IPS-NIHi7 (cell line): ENCODE measurements at regions not wholly inside any gene's neighbourhood (a gene's known extent, or its start where the extent isn't known, plus 50 kb on each side); places are given as distances from the start of the nearest gene placed in this dataset.
"Not testable (repeated sequence)": the region's sequence is repeated elsewhere in the genome, so short reads cannot be mapped to it uniquely, and the experiment has no call there.

Experiments used
- DNase-seq: peaks from one replicate; pipeline ENCODE4 v3.0.0; 2012; ENCODE audit warnings: mixed read lengths; ENCODE audit errors: extremely low spot score

GRCh38 chr18:22816266-22817176, 116.6 kb upstream of the RBBP8 start:
- no peak for DNase-seq

DNA sequence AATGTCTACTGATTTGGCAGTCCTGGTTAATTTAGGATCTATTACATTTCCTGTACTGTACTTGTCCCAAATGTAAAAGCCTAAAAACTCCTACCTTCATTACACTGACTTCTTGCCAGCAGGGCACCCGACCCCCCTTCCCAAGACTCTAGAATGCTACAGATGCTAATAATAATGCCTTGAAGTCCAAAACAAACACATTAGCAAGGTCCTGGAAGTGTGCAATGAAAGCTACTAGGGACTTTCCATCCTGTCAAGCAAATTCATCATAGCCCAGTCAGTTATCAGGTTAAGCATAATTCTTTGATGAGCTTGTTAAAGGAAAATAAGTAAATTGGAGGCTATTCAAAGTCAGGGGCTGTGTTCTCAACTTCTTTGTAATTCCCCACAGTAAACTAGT, 115.3 kb upstream of the RBBP8 start:
- no peak for DNase-seq

DNA sequence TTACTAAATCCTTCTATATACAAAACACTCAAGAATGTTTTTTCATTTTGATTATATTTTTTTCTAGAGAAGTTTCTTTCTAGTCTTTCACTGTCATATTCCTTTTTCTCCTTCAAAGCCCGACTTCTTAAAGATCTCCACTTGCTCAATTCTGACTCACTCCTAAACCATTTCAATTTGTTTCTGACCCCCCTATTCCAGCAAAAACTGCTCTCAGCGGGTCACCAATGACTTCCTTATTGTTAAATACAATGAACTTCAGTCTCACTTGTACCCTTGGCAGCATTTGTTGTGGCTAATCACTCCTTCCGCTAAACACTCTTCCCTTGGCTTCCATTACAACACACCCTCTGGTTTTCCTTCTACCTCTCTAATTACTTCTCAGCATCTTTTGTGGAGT, 111.1 kb upstream of the RBBP8 start:
- DNase-seq: peak; percentile 32

- DNase-seq: no peak
These were observed 110.2 kb upstream of the RBBP8 start for GRCh38 chr18:22822841-22823508.

- no peak for DNase-seq
These were observed 106.4 kb upstream of the RBBP8 start for GRCh38 chr18:22826726-22827125.

- DNase-seq: no peak
These were observed 105.9 kb upstream of the RBBP8 start for GRCh38 chr18:22827216-22827615.

GRCh38 chr18:22827741-22828140, 105.4 kb upstream of the RBBP8 start:
- no peak for DNase-seq

DNA sequence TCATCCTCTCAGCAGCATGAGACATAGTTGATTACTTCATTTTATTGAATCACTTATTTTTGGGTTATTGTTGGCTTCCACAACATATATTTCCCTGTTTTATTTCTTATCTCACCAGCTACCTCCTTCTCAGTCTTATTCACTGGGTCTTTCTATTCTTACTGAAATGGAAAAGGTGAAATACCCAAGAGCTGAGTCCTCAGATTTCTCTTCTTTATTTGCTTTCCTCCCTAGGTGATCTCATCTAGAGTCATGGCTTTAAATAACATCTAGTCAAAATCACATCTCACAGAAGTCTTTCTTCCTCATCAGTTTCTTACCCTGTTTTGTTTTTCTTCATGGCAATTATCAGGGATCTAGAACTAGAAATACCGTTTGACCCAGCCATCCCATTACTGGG, 105.0 kb upstream of the RBBP8 start:
- no peak for DNase-seq

DNA sequence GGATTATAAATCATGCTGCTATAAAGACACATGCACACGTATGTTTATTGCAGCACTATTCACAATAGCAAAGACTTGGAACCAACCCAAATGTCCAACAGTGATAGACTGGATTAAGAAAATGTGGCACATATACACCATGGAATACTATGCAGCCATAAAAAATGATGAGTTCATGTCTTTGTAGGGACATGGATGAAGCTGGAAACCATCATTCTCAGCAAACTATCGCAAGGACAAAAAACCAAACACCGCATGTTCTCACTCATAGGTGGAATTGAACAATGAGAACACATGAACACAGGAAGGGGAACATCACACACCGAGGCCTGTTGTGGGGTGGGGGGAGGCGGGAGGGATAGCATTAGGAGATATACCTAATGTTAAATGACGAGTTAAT, 104.5 kb upstream of the RBBP8 start:
- not testable (repeated sequence) for DNase-seq

DNA sequence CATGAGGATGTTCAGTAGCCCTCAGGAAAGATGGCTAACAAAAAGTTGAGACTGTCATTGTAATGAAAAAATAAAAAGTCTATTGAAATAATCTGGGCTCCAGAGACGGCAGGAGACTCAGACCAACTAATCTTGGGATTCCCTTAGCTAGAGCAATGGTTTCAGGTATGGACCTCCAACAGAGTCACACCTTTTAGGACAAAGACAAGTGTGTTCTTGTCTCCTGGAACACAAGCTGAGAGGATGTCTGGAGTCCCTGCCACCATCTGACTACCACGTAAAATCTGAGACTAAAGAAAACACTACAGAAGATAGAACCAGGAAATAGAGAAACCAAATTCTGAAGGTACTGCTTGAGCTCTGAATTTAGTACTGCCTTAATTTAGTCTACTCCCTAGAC, 103.3 kb upstream of the RBBP8 start:
- peak; percentile 15 for DNase-seq

DNA sequence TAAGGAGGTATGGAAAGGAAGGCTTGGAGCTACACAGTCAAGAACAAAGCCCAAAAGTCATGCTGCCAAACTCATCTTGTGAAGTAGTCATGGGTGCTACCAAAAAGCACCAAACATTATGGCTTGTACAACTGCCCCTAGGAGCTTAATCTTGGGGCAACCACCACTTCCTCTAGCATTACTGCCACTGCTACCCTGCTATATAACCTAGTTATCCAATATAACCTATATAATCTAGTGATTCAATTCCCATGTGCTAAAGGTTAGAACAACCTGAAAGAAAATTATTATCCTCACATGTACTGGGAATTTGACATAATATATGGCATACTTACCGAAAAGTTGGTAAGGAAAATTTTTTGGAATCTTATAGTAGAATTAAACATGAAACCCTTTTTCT, 102.6 kb upstream of the RBBP8 start:
- no peak for DNase-seq

- no peak for DNase-seq
These were observed 101.7 kb upstream of the RBBP8 start for GRCh38 chr18:22831441-22831904.

- no peak for DNase-seq
These were observed 96.2 kb upstream of the RBBP8 start for GRCh38 chr18:22836932-22837331.

- DNase-seq: no peak
These were observed 94.9 kb upstream of the RBBP8 start for GRCh38 chr18:22838221-22838620.

DNA sequence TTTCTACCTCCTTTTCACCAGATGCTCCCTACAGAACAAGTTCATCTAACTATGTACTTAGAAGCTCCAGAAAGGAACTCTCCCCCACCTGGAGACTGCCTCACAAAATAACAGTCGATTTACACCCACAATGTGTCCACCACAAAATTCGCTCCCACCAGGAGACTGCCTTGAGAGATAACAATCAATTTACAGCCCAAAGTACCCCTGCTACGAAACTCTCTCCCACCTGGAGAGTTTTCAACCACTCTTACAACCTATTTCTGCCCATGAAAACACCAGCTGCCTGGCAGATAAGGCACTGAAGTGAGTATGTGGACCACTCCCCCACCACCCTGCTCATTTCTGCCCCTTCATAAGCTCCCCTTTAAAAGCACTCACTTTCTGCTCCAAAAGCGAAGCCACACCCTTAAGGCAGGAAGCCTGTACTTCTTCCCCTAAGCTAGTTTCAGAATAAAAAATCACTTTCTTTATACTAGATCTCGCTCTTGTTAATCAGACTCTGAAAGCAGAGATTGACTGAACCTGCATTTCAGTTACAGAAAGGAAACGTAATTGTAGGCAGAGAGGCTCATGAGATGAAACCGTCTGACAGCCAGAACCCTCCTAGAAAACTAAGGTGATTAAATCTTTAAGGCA, 94.4 kb upstream of the RBBP8 start:
- no peak for DNase-seq

DNA sequence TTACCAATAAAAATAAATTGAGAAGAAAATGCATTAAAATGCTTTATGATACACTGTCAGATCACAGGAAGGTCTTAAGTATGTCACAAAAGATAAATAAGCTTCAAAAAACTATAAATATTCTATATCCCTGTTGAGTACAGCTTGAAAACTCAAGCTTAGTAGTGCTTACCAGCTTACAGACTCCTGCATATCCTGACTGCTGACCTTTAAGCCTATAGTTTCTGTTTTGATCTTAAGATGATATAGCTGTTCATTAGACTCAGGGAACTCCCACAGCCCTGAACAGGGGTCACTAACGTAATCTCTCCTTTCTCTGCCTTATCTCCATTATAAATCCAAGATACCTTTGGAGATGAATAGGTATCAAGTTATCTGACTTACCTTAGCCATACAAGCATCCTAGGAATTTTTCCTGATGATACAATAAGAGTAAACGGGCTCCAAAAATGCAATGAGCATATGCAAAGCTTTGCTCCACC, 93.7 kb upstream of the RBBP8 start:
- no peak for DNase-seq

- DNase-seq: no peak
These were observed 92.5 kb upstream of the RBBP8 start for GRCh38 chr18:22840606-22841144.

GRCh38 chr18:22841840-22842239, 91.3 kb upstream of the RBBP8 start:
- no peak for DNase-seq

- DNase-seq: no peak
These were observed 88.9 kb upstream of the RBBP8 start for GRCh38 chr18:22844190-22844589.

DNA sequence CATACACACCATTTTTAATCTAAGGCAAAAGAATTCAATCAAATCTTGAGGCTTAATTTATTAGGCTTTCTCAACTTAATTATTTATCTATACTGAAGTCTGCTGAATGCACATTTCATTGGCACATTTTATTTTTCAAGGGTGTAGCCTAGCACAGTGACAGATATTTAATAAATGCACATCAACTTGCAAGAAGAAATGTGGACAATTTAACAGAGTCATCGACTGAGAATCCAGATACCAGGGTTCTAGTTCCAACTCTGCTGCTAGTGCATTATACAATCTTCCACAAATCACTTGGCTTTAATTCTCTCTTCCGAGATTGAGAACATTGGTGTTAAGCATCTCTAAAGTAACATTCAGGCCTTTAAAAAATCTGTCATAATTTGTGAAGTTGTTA, 88.5 kb upstream of the RBBP8 start:
- DNase-seq: no peak

DNA sequence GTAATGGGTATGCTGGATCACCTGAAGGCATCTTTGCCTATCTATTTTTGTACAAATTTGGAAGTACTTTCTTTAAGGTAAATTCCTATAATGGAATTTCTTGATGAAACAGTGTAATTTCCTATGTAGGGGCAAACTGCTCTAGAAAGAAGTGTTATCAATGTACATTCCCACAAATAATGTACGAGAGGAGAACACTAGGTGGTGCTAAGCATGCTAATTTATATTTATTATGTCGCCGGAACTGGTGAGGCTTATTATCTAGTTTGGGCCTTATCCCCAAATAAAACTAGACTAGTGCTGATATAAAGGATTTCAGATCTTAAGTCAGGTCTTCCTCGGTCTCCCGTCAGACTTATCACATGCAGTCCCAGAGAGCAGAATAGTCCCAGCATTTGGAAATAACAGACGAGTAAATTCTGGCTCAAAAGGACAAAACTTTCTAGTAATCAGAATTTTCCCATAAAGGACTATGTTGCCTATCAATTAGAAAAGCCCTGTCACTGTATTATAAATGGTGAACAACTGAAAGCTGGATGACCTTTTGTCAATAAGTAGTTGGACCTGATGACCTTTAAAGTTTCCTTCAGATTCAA, 86.9 kb upstream of the RBBP8 start:
- no peak for DNase-seq

DNA sequence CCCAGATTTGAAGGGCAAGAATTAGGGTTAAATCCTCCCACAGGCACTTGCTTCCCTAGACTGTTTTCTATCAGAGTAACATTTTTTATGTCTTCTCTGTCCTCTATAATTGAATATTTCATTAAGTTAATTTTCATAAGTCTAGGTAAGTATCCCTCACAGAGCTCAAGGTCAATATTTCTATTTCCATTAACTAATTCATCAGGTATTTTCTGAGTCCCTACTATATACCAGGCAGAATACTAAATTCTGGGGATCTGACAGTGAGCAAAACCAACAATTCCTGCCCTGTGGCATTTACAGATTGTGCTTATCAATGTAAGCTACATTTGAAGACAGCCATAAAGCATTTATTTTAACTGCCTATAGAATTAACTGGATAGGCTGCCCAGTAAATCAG, 86.4 kb upstream of the RBBP8 start:
- no peak for DNase-seq
